H1 (cell line): ENCODE measurements at regions not wholly inside any gene's neighbourhood (a gene's known extent, or its start where the extent isn't known, plus 50 kb on each side); places are given as distances from the start of the nearest gene placed in this dataset.

Source experiments
- RAD21 ChIP-seq, 2 experiments: IDR thresholded peaks in 1 of 2; conservative IDR thresholded peaks in 1 of 2; 2 replicates each; pipeline ENCODE4 v1.6.1; 2011; ENCODE audit warnings: low read depth in 2 of 2, low read length in 2 of 2, improper control_type of control experiment in 1 of 2, inconsistent platforms in 1 of 2, mild to moderate bottlenecking in 1 of 2, moderate library complexity in 1 of 2

DNA sequence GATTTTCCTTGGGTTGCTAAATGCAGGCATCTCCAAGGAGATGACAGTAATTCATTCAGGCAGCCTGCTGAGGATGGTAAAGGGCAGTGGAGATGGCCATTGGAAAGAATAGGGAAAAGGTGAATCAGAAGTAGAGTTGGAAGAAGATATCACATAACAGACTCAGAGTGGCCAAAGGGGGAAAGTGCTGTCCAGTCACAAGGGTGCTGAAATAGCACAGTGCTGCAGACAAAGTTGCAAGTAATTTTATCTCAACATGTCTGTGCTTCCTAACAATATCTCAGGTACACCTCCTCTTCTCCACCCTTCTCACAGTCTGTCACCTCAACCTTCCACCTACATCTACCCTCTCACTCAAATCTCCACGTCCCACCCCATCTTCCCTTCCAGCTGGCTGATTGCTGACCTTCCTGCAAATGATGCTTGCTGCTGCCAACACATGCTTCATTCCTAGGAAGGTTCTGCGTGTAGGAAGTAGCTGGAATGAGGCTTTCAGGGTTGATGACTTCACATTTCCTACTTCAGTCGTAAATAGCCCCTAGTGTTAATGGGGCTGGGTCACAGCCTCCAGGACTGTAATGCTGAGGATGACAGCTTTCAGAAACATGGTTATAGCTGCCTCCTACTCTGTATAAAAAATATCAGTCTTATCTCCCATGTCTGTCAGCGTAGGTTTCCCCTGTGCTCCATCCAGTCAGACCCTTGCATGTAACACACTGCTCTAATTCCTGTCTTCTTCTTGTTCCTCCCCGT is 123.9 kb downstream of the CTNND1 start (continued):
- TF ChIP-seq RAD21 (IDR thresholded peaks at IDR 0.05 in 1 of 2, conservative IDR thresholded peaks at IDR 0.05 in 1 of 2; ENCODE audit: low read depth in 2 of 2, low read length in 2 of 2), result 0 out of 4 replicates have a peak, but pooled peaks of 1 of the 2 experiments have one; percentile 4
- TF ChIP-seq, all 59 proteins: peak for 2
